C4-2B (cell line): ENCODE measurements at regions not wholly inside any gene's neighbourhood (a gene's known extent, or its start where the extent isn't known, plus 50 kb on each side); places are given as distances from the start of the nearest gene placed in this dataset.

ENCODE experiments used
- CTCF ChIP-seq: fragments of 450-650 bp; conservative IDR thresholded peaks from 2 replicates; pipeline ENCODE4 v1.5.1; 2017; ENCODE audit warnings: mild to moderate bottlenecking
- ZFX ChIP-seq: fragments of 450-650 bp; IDR thresholded peaks from 2 replicates; pipeline ENCODE4 v1.6.1; 2017

- TF ChIP-seq CTCF (no peak), ZFX (no peak)
These were observed 217.6 kb downstream of the ELAVL2 start for GRCh38 chr9:23608456-23608855.
